ENCODE measurements at regions not wholly inside any gene's neighbourhood (a gene's known extent, or its start where the extent isn't known, plus 50 kb on each side); places are given as distances from the start of the nearest gene placed in this dataset.

DNA sequence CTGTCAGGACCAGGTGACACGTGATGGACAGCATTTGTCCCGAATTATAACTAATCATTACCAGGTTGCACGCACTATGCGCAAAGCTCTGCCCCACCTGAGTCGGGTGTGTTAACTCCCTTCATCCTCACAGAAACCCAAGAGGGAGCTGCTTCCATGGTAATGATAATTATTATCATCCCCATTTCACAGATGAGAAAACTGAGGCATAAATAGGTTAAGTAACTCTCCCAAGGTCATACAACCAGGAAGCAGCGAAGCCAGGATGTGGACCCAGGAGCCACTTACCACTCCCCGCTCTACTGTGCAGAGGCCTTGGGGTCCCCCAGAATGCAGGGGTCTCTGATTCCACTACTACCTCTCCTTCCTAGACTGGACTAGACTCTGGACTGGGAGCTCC, 76.7 kb upstream of the TARDBP start:
- no peak overlapping the region for H3K4ac ChIP-seq (replicated peaks; ENCODE audit: insufficient read length, low read depth, low read length)
- ChIA-PET CTCF (ENCODE audit: partially characterized antibody) (interaction anchor here (1.5 to 2.8 kb wide), 3 partner anchors 11 to 25 kb away, joined by 3 to 11 read pairs (median 11); no protein-coding TSS in a partner anchor), POLR2A (ENCODE audit: partially characterized antibody) (no interaction called here)
- no peaks in the 10 kb centered on the region for H3K36me3 ChIP-seq (ENCODE audit: control insufficient read depth in 2 of 4, insufficient read depth in 4 of 4, low read length in 3 of 4)
- H3K23me2 ChIP-seq (ENCODE audit: low read depth, low read length), result no peaks in the 10 kb centered on the region
- H3K4me2 ChIP-seq (ENCODE audit: insufficient read depth in 1 of 2, low read depth in 2 of 2, low read length in 2 of 2), result no peak overlapping the region
- no peak overlapping the region for H3K27ac ChIP-seq (ENCODE audit: low read depth, low read length)
- FAIRE-seq (no peak), DNase-seq (ENCODE audit: low read depth in 1 of 2, low spot score in 2 of 2) (no peak)
- H4K8ac ChIP-seq (ENCODE audit: extremely low read depth, insufficient read depth, low read length), result no peak overlapping the region; the same call in 1 of the 2 replicates
- H3K79me1 ChIP-seq (ENCODE audit: low read depth, low read length), result no peaks in the 10 kb centered on the region
- H3K27me3 ChIP-seq (replicated peaks in 1 of 4; ENCODE audit: control insufficient read depth in 3 of 4, extremely low read depth in 1 of 4, insufficient read depth in 3 of 4, low read length in 3 of 4), result no peaks in the 10 kb centered on the region; a peak in 1 of 7 replicates
- H2BK15ac ChIP-seq (ENCODE audit: low read length), result no peak overlapping the region
- no peak overlapping the region for H3K18ac ChIP-seq (ENCODE audit: extremely low read depth, low read length)
- H3K9me3 ChIP-seq (ENCODE audit: insufficient read depth in 2 of 2, low read depth in 1 of 2, low read length in 1 of 2), result no peaks in the 10 kb centered on the region
- H2BK120ac ChIP-seq (replicated peaks; ENCODE audit: low read depth, low read length), result no peak overlapping the region
- no peaks in the 10 kb centered on the region for H4K20me1 ChIP-seq (replicated peaks in 1 of 2; ENCODE audit: control insufficient read depth in 1 of 2, insufficient read depth in 2 of 2, low read length in 2 of 2)
- no peaks in the 10 kb centered on the region for H3K79me2 ChIP-seq (ENCODE audit: control insufficient read depth in 1 of 2, insufficient read depth in 2 of 2, low read length in 2 of 2)
- H2BK12ac ChIP-seq (ENCODE audit: low read depth, low read length), result no peak overlapping the region
- H4K5ac ChIP-seq (ENCODE audit: insufficient read length, low read depth, low read length), result no peak overlapping the region
- H2AK5ac ChIP-seq (ENCODE audit: low read depth, low read length), result no peak overlapping the region
- H3K4me3 ChIP-seq (ENCODE audit: extremely low read depth in 1 of 4, insufficient read depth in 2 of 4, low read depth in 3 of 4, low read length in 4 of 4), result no peak overlapping the region
- no peak overlapping the region for H2BK5ac ChIP-seq (ENCODE audit: low read depth, low read length)
- H2AFZ ChIP-seq (ENCODE audit: low read length), result no peak overlapping the region
- H3K56ac ChIP-seq (replicated peaks; ENCODE audit: insufficient read length, low read depth, low read length), result no peak overlapping the region
- H2BK20ac ChIP-seq (ENCODE audit: low read length), result no peak overlapping the region
- no peak overlapping the region for H3K9ac ChIP-seq (replicated peaks in 1 of 4; ENCODE audit: extremely low read depth in 1 of 4, low read depth in 3 of 4, low read length in 3 of 4)
- TF ChIP-seq KDM1A (IDR thresholded peaks at IDR 0.05; ENCODE audit: borderline replicate concordance, low read length) (peak; percentile 88; the same call in 1 of the 2 replicates), HDAC6 (IDR thresholded peaks at IDR 0.05; ENCODE audit: low read depth, low read length) (no peak), MAFK (IDR thresholded peaks at IDR 0.05; ENCODE audit: low read depth, low read length) (no peak)
- H3K23ac ChIP-seq (ENCODE audit: insufficient read length), result no peak overlapping the region
- H4K91ac ChIP-seq (replicated peaks; ENCODE audit: insufficient read length, low read length), result no peak overlapping the region
- H3K4me1 ChIP-seq (replicated peaks in 1 of 4; ENCODE audit: control insufficient read depth in 3 of 4, insufficient read depth in 4 of 4, low read length in 3 of 4), result peaks cover 0 to 21% (median 8%) of the 10 kb centered on the region in 4 experiments; a peak in 6 of 7 replicates
- no peak overlapping the region for H3K14ac ChIP-seq (ENCODE audit: insufficient read length)
- 84% methylated on average over 7 of the region's 7 CpGs; no CpG with 5 or more reads in 1 of the 2 experiments for WGBS, 2 experiments (ENCODE audit: extremely low coverage in 1 of 2, insufficient coverage in 1 of 2, insufficient read length in 1 of 2, insufficient replicate concordance in 2 of 2, low coverage in 1 of 2, low lambda C conversion rate in 2 of 2, missing lambda C conversion rate in 1 of 2)

Measured in H1 (cell line).